K562 (cell line): ENCODE measurements at regions not wholly inside any gene's neighbourhood (a gene's known extent, or its start where the extent isn't known, plus 50 kb on each side); places are given as distances from the start of the nearest gene placed in this dataset.
"Not testable (repeated sequence)": the region's sequence is repeated elsewhere in the genome, so short reads cannot be mapped to it uniquely, and the experiment has no call there.

Source experiments
- ATAC-seq: fragments of 200-7000 bp; cut with Tn5 transposase; 3 replicates; pipeline ENCODE4 v1.9.1; 2020; ENCODE audit warnings: moderate library complexity
- BruUV-seq: library from RNA; stranded (reverse); fragments of 400-500 nt; replicated peaks from 2 replicates; lab custom pipeline; 2021; lab: Mats Ljungman, UMichigan
- CTCF ChIA-PET: fragments of 300-600 bp; formaldehyde crosslinking; extraction: SDS; loops from one replicate; lab custom pipeline; 2021; ENCODE audit warnings: low intra/inter-chr PET ratio; lab: Yijun Ruan, JAX
- POLR2A ChIA-PET: fragments of 300-600, 350-650 bp; sonication (Branson Sonifier 250); formaldehyde crosslinking; extraction: SDS; loops from one replicate; lab custom pipeline; 2021; ENCODE audit warnings: antibody characterized with exemption, inconsistent platforms; lab: Yijun Ruan, JAX
- DNase-seq, 4 experiments: peaks; one replicate each; pipeline versions ENCODE4 v3.0.0 to v3.0.0-alpha.2; 2011 to 2018; ENCODE audit warnings: low spot score in 3 of 4, mixed read lengths in 3 of 4; ENCODE audit errors: extremely low read depth in 1 of 4
- FAIRE-seq: peaks from 2 replicates; lab custom pipeline; 2011; peaks lifted over from hg19 to GRCh38; lab: Jason Lieb, UNC
- H2AFZ ChIP-seq: 2 replicates; pipeline ENCODE4 v1.6.0; 2011; ENCODE audit warnings: low read depth, low read length, control low read depth, inconsistent platforms
- H3K27ac ChIP-seq: fragments of 200-600 bp; 3 replicates; pipeline ENCODE4 v1.8.0; 2011; ENCODE audit warnings: low read depth, mild to moderate bottlenecking, control low read depth, inconsistent platforms, low read length, moderate library complexity, mixed read lengths; ENCODE audit errors: extremely low read depth
- H3K27me3 ChIP-seq, 2 experiments: fragments of 300-600 bp in 1 of 2; 2 replicates in 1 of 2; 3 replicates in 1 of 2; pipeline versions ENCODE4 v1.6.0 to v1.8.0; 2011; ENCODE audit warnings: inconsistent platforms in 2 of 2, low read length in 2 of 2, mild to moderate bottlenecking in 1 of 2, mixed read lengths in 1 of 2, moderate library complexity in 1 of 2; ENCODE audit not compliant: control insufficient read depth in 2 of 2, insufficient read depth in 2 of 2
- H3K36me3 ChIP-seq: fragments of 300-600 bp; 3 replicates; pipeline ENCODE4 v1.8.0; 2011; ENCODE audit warnings: mild to moderate bottlenecking, low read length, inconsistent platforms; ENCODE audit not compliant: control insufficient read depth, insufficient read depth
- H3K4me1 ChIP-seq, 2 experiments: fragments of 200-600 bp in 1 of 2; replicated peaks in 1 of 2; 2 replicates in 1 of 2; 3 replicates in 1 of 2; pipeline versions ENCODE4 v1.5.1 to v1.8.0; 2011; ENCODE audit warnings: inconsistent platforms in 2 of 2, low read length in 2 of 2, mild to moderate bottlenecking in 1 of 2, mixed read lengths in 1 of 2, moderate library complexity in 1 of 2; ENCODE audit not compliant: control insufficient read depth in 2 of 2, insufficient read depth in 2 of 2
- H3K4me2 ChIP-seq: 2 replicates; pipeline ENCODE4 v1.6.1; 2011; ENCODE audit warnings: low read length, control low read depth, inconsistent platforms, mixed read lengths; ENCODE audit not compliant: insufficient read depth
- H3K4me3 ChIP-seq: fragments of 200-600 bp; sonication (generic), shearing (Covaris generic); 2 replicates; pipeline ENCODE4 v1.5.1; 2016; ENCODE audit warnings: control low read depth, inconsistent platforms
- H3K79me2 ChIP-seq: fragments of 200-600 bp; 3 replicates; pipeline ENCODE4 v1.8.0; 2011; ENCODE audit warnings: low read length, inconsistent platforms; ENCODE audit not compliant: control insufficient read depth, insufficient read depth
- H3K9ac ChIP-seq, 2 experiments: 2 replicates each; pipeline versions ENCODE4 v1.6.0 to v1.6.1; 2011; ENCODE audit warnings: low read depth in 2 of 2, low read length in 2 of 2, control low read depth in 1 of 2, inconsistent platforms in 1 of 2, mild to moderate bottlenecking in 1 of 2, mixed read lengths in 1 of 2; ENCODE audit not compliant: insufficient read depth in 1 of 2
- H3K9me1 ChIP-seq: one replicate; pipeline ENCODE4 v1.6.0; 2011; ENCODE audit warnings: inconsistent platforms, mild to moderate bottlenecking, low read length, moderate library complexity; ENCODE audit not compliant: control insufficient read depth, insufficient read depth
- H3K9me3 ChIP-seq: replicated peaks from 2 replicates; pipeline ENCODE4 v1.5.1; 2011; ENCODE audit warnings: low read depth, low read length, inconsistent platforms; ENCODE audit not compliant: control insufficient read depth, insufficient read depth
- H4K20me1 ChIP-seq: replicated peaks from 2 replicates; pipeline ENCODE4 v1.6.1; 2011; ENCODE audit warnings: low read length, inconsistent platforms, mixed read lengths; ENCODE audit not compliant: control insufficient read depth, insufficient read depth
- BACH1 ChIP-seq: fragments of 200-800 bp; sonication (Bioruptor generic); IDR thresholded peaks from 2 replicates; pipeline ENCODE4 v1.6.1; 2016; ENCODE audit warnings: missing genetic modification characterization, missing compliant biosample characterization
- BMI1 ChIP-seq: fragments of 150-350 bp; IDR thresholded peaks from 2 replicates; pipeline ENCODE4 v1.6.1; 2014; ENCODE audit warnings: low read length
- ETV5 ChIP-seq: sonication (generic); formaldehyde crosslinking; IDR thresholded peaks from 2 replicates; pipeline ENCODE4 v1.4.0; 2020; ENCODE audit warnings: low read depth, mild to moderate bottlenecking, missing genetic modification reagents
- FOXO4 ChIP-seq: fragments of 450-650 bp; formaldehyde crosslinking; IDR thresholded peaks from 2 replicates; pipeline ENCODE4 v1.4.0; 2020; ENCODE audit warnings: mild to moderate bottlenecking, moderate library complexity
- POLR3G ChIP-seq: IDR thresholded peaks from 2 replicates; pipeline ENCODE4 v1.6.1; 2011; ENCODE audit not compliant: insufficient read length, insufficient replicate concordance; ENCODE audit errors: extremely low read depth
- RNF219 ChIP-seq: fragments of 250-450 bp; sonication (Bioruptor Pico); IDR thresholded peaks from 2 replicates; pipeline ENCODE4 v1.5.0; 2022; ENCODE audit warnings: mild to moderate bottlenecking
- SIX5 ChIP-seq, 2 experiments: IDR thresholded peaks; 2 replicates each; pipeline ENCODE4 v1.6.1; 2011; ENCODE audit warnings: low read length in 2 of 2, borderline replicate concordance in 1 of 2, low read depth in 1 of 2, mild to moderate bottlenecking in 1 of 2, moderate library complexity in 1 of 2; ENCODE audit not compliant: insufficient read depth in 1 of 2
- ZNF146 ChIP-seq: IDR thresholded peaks from one replicate; pipeline ENCODE4 v1.6.1; 2018; ENCODE audit warnings: missing compliant biosample characterization; ENCODE audit not compliant: unreplicated experiment
- WGBS: fragments of 100-300 bp; shearing (Covaris generic); methylation state at CpG from one replicate; pipeline ENCODE4 v1.1.6; 2016; ENCODE audit warnings: low coverage, mixed read lengths; ENCODE audit not compliant: insufficient coverage; ENCODE audit errors: missing lambda C conversion rate; 5-methylcytosine and 5-hydroxymethylcytosine counted together
- in situ Hi-C: fragments of 300-500 bp; cut with MboI; formaldehyde crosslinking; loops from 4 replicates; pipeline ENCODE4 v1.15.0; 2018; ENCODE audit warnings: inconsistent platforms, mixed read lengths
- intact Hi-C: fragments of 100-400 bp; cut with micrococcal nuclease; formaldehyde crosslinking; loops from 2 replicates; pipeline ENCODE4 v1.14.2; 2022

GRCh38 chr18:57934375-57934774 is 109.7 kb upstream of the NEDD4L start:
- ATAC-seq, in situ Hi-C loops, H4K20me1 ChIP-seq, H3K79me2 ChIP-seq, intact Hi-C loops, H3K4me1 ChIP-seq, H3K4me2 ChIP-seq, H3K27me3 ChIP-seq, H3K9ac ChIP-seq, DNase-seq, FAIRE-seq, H3K36me3 ChIP-seq, H3K9me1 ChIP-seq, H3K9me3 ChIP-seq, H3K27ac ChIP-seq, H3K4me3 ChIP-seq, H2AFZ ChIP-seq, BruUV-seq: not testable (repeated sequence)
- peak; percentile 59 for TF ChIP-seq ZNF146 (CRISPR knock-in tag)
- ChIA-PET POLR2A (interaction anchor here (0.7 kb wide), 1 partner anchor 8 kb away, joined by 3 read pairs; no protein-coding TSS in a partner anchor), CTCF (interaction anchor here (0.7 kb wide), 1 partner anchor 100 kb away, joined by 4 read pairs; no protein-coding TSS in a partner anchor)

DNA sequence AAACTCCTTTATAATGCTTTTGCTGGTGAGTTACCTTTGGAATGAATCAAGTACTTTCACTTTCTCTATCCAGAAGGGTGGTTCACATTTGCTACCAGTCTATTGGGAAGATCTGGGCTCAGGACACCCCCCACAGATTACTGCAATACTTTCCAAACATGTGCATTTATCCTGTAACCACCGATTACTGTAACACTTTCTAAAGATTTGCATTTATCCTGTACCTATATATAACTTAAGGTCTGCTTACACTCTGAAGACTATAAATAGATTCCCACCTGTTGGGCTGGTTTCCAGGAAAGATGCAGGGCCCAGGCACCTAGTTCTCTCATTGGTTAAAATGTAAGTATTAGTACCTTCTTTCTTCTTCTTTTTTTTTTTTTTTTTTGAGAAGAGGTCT is 113.0 kb upstream of the NEDD4L start:
- ChIA-PET CTCF (no interaction called here), POLR2A (no interaction called here)
- Histone ChIP-seq H3K9me1 (no peaks in the 10 kb centered on the region), H3K4me2 (no peak overlapping the region), H3K4me3 (no peak overlapping the region), H3K36me3 (no peaks in the 10 kb centered on the region), H4K20me1 (no peaks in the 10 kb centered on the region), H3K79me2 (no peaks in the 10 kb centered on the region), H3K27ac (no peak overlapping the region), H2AFZ (no peak overlapping the region), H3K9ac (no peak overlapping the region), H3K9me3 (no peaks in the 10 kb centered on the region), H3K4me1 (no peaks in the 10 kb centered on the region; a peak in 1 of 5 replicates), H3K27me3 (no peaks in the 10 kb centered on the region)
- WGBS: 0% methylated on average over 1 of the region's 1 CpG
- BruUV-seq: no TSS peak
- FAIRE-seq: no peak
- ATAC-seq: no peak
- in situ Hi-C loops (no loop called here), intact Hi-C loops (no loop called here)
- no peak for DNase-seq
- TF ChIP-seq SIX5 (IDR thresholded peaks at IDR 0.05; ENCODE audit: borderline replicate concordance in 1 of 2, insufficient read depth in 1 of 2, low read depth in 1 of 2, low read length in 2 of 2) (no peak), BMI1 (no peak), POLR3G (no peak), ETV5 (CRISPR knock-in tag) (no peak), RNF219 (no peak), FOXO4 (CRISPR knock-in tag) (no peak), BACH1 (no peak)
